A549 (cell line): ENCODE measurements at regions not wholly inside any gene's neighbourhood (a gene's known extent, or its start where the extent isn't known, plus 50 kb on each side); places are given as distances from the start of the nearest gene placed in this dataset.
"Not testable (repeated sequence)": the region's sequence is repeated elsewhere in the genome, so short reads cannot be mapped to it uniquely, and the experiment has no call there.

Experiments
- ATAC-seq, 2 experiments: fragments of 200-7000 bp in 1 of 2; fragments of >200 bp in 1 of 2; cut with Nextera tagmentation in 1 of 2; cut with Tn5 transposase in 1 of 2; 3 replicates each; pipeline versions ENCODE4 v1.8.0 to v1.9.1; 2018 to 2020; ENCODE audit warnings: mild to moderate bottlenecking in 1 of 2, moderate library complexity in 1 of 2
- CTCF ChIA-PET: fragments of 300-600 bp; sonication (Branson Sonifier 250); formaldehyde crosslinking; extraction: SDS; loops from one replicate; lab custom pipeline; 2021; ENCODE audit warnings: antibody characterized with exemption, inconsistent platforms; lab: Yijun Ruan, JAX
- POLR2A ChIA-PET: fragments of 350-600 bp; formaldehyde crosslinking; extraction: SDS; loops from one replicate; lab custom pipeline; 2021; ENCODE audit warnings: antibody characterized with exemption, inconsistent platforms; lab: Yijun Ruan, JAX
- DNase-seq, 2 experiments: peaks; one replicate each; pipeline versions ENCODE4 v3.0.0 to v3.0.0-alpha.2; 2011 to 2016; ENCODE audit warnings: low read depth in 1 of 2, low spot score in 1 of 2
- FAIRE-seq: peaks from 2 replicates; lab custom pipeline; 2011; peaks lifted over from hg19 to GRCh38; lab: Jason Lieb, UNC
- H3K27ac ChIP-seq, 2 experiments: fragments of >200 bp; sonication (Bioruptor Twin); formaldehyde crosslinking; 3 replicates each; pipeline ENCODE4 v1.5.1; 2016 to 2017
- H3K4me1 ChIP-seq: fragments of >200 bp; sonication (Bioruptor Twin); formaldehyde crosslinking; 3 replicates; pipeline ENCODE4 v1.6.1; 2016
- H3K4me2 ChIP-seq: fragments of >200 bp; sonication (Bioruptor Twin); formaldehyde crosslinking; 3 replicates; pipeline ENCODE4 v1.6.1; 2016
- H3K4me3 ChIP-seq: fragments of >200 bp; sonication (Bioruptor Twin); formaldehyde crosslinking; 3 replicates; pipeline ENCODE4 v1.5.1; 2016
- H3K9me3 ChIP-seq: fragments of >200 bp; sonication (Bioruptor Twin); formaldehyde crosslinking; 3 replicates; pipeline ENCODE4 v1.6.1; 2016
- CEBPB ChIP-seq, 2 experiments: fragments of >200 bp in 1 of 2; sonication (Bioruptor Twin) in 1 of 2; formaldehyde crosslinking in 1 of 2; IDR thresholded peaks; 2 replicates each; pipeline ENCODE4 v1.6.1; 2012 to 2016
- FOSB ChIP-seq: fragments of 250-450 bp; sonication (Bioruptor Pico); IDR thresholded peaks from 2 replicates; pipeline ENCODE4 v1.5.0; 2020; ENCODE audit warnings: mild to moderate bottlenecking, moderate library complexity
- GATA3 ChIP-seq: IDR thresholded peaks from 2 replicates; pipeline ENCODE4 v1.6.1; 2012; ENCODE audit warnings: borderline replicate concordance
- HEYL ChIP-seq: fragments of 250-450 bp; sonication (Bioruptor Pico); IDR thresholded peaks from 2 replicates; pipeline ENCODE4 v1.8.0; 2021; ENCODE audit warnings: mild to moderate bottlenecking, moderate library complexity
- HMGXB4 ChIP-seq: fragments of 250-450 bp; sonication (Bioruptor Pico); IDR thresholded peaks from 2 replicates; pipeline ENCODE4 v1.5.0; 2021; ENCODE audit warnings: mild to moderate bottlenecking, moderate library complexity, borderline replicate concordance
- KDM5A ChIP-seq: fragments of 200-600 bp; sonication (generic); IDR thresholded peaks from 2 replicates; pipeline ENCODE4 v1.6.1; 2016; ENCODE audit warnings: antibody characterized with exemption, mild to moderate bottlenecking
- MAFK ChIP-seq: fragments of 450-650 bp; IDR thresholded peaks from 2 replicates; pipeline ENCODE4 v1.6.1; 2014; ENCODE audit not compliant: partially characterized antibody
- PHF8 ChIP-seq: fragments of 200-600 bp; sonication (generic); IDR thresholded peaks from 2 replicates; pipeline ENCODE4 v1.6.1; 2016; ENCODE audit warnings: low read depth, mild to moderate bottlenecking, antibody characterized with exemption, moderate library complexity, borderline replicate concordance
- RARB ChIP-seq: fragments of 250-450 bp; sonication (Bioruptor Pico); IDR thresholded peaks from 2 replicates; pipeline ENCODE4 v1.8.0; 2021; ENCODE audit warnings: mild to moderate bottlenecking, moderate library complexity
- SREBF2 ChIP-seq: fragments of 450-650 bp; IDR thresholded peaks from 2 replicates; pipeline ENCODE4 v1.6.1; 2014; ENCODE audit warnings: mild to moderate bottlenecking, moderate library complexity
- TP53 ChIP-seq: fragments of 250-450 bp; sonication (Bioruptor Pico); IDR thresholded peaks from 2 replicates; pipeline ENCODE4 v1.5.0; 2021; ENCODE audit warnings: mild to moderate bottlenecking, moderate library complexity
- ZSCAN20 ChIP-seq: fragments of 250-450 bp; sonication (Bioruptor Pico); IDR thresholded peaks from 2 replicates; pipeline ENCODE4 v1.8.0; 2022; ENCODE audit warnings: mild to moderate bottlenecking, moderate library complexity
- WGBS: methylation state at CpG from one replicate; pipeline ENCODE4 v1.1.6; 2017; ENCODE audit errors: missing lambda C conversion rate; 5-methylcytosine and 5-hydroxymethylcytosine counted together
- small RNA-seq, 6 experiments: library from RNA; depleted of rRNA; stranded (forward); fragments of <200 nt; gene quantifications; one replicate each; pipeline ENCODE3, GENCODE V24; 2012

DNA sequence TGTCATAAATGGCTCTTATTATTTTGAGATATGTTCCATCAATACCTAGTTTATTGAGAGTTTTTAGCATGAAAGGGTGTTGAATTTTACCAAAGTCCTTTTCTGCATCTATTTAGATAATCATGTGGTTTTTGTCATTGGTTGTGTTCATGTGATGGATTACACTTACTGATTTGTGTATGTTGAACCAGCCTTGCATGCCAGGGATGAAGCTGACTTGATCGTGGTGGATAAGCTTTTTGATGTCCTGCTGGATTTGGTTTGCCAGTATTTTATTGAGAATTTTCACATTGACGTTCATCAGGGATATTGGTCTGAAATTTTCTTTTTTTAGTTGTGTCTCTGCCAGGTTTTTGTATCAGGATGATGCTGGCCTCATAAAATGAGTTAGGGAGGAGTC lies 58.5 kb upstream of the CDK6 start:
- H3K4me3 ChIP-seq, H3K4me2 ChIP-seq, POLR2A ChIA-PET, FAIRE-seq, H3K4me1 ChIP-seq, CTCF ChIA-PET, DNase-seq, H3K9me3 ChIP-seq, ATAC-seq, H3K27ac ChIP-seq: not testable (repeated sequence)
- WGBS: 0% methylated on average over 2 of the region's 2 CpGs

GRCh38 chr7:92889081-92889480 lies 52.7 kb upstream of the CDK6 start:
- peaks cover 2% of the 10 kb centered on the region; the same call in 1 of the 3 replicates for H3K9me3 ChIP-seq
- DNase-seq (no peak), FAIRE-seq (no peak), ATAC-seq (no peak)
- ChIA-PET POLR2A (no interaction called here), CTCF (no interaction called here)
- no peak overlapping the region for H3K4me2 ChIP-seq
- no peak for TF ChIP-seq FOSB
- TF ChIP-seq SREBF2: no peak
- TF ChIP-seq HMGXB4 (CRISPR knock-in tag): no peak
- TF ChIP-seq CEBPB (IDR thresholded peaks at IDR 0.05): no peak
- TF ChIP-seq RARB (CRISPR knock-in tag): no peak
- TF ChIP-seq KDM5A: no peak
- TF ChIP-seq ZSCAN20 (CRISPR knock-in tag): no peak
- no peak for TF ChIP-seq MAFK
- no peak for TF ChIP-seq GATA3
- TF ChIP-seq HEYL (CRISPR knock-in tag): no peak
- no peak for TF ChIP-seq TP53
- no peak for TF ChIP-seq PHF8
- no peaks in the 10 kb centered on the region for H3K4me1 ChIP-seq
- 17% methylated on average over 2 of the region's 3 CpGs for WGBS
- no peak overlapping the region for H3K4me3 ChIP-seq
- no peak overlapping the region for H3K27ac ChIP-seq

Small RNAs in the stretch of these regions (small RNA-seq; reads per million reads assigned to genes)
- gene RN7SL7P: 0 reads per million in 6 experiments
